SK-N-SH (cell line): ENCODE measurements at regions not wholly inside any gene's neighbourhood (a gene's known extent, or its start where the extent isn't known, plus 50 kb on each side); places are given as distances from the start of the nearest gene placed in this dataset.

Experiments used
- CTCF ChIA-PET: fragments of 300-600, 350-600 bp; formaldehyde crosslinking; extraction: SDS; loops from one replicate; lab custom pipeline; 2021; lab: Yijun Ruan, JAX
- POLR2A ChIA-PET: fragments of 350-600 bp; sonication (Branson Sonifier 250); formaldehyde crosslinking; extraction: SDS; loops from one replicate; lab custom pipeline; 2020; ENCODE audit warnings: antibody characterized with exemption, inconsistent platforms; lab: Yijun Ruan, JAX
- DNase-seq: peaks from one replicate; pipeline ENCODE4 v3.0.0; 2012
- H2AFZ ChIP-seq: fragments of 200-600 bp; sonication (generic); 2 replicates; pipeline ENCODE4 v1.8.1; 2016; ENCODE audit warnings: antibody characterized with exemption, mild to moderate bottlenecking, low read depth
- H3F3A ChIP-seq: fragments of 200-600 bp; sonication (generic); replicated peaks from 2 replicates; pipeline ENCODE3; 2016; ENCODE audit warnings: antibody characterized with exemption, mild to moderate bottlenecking; ENCODE audit not compliant: insufficient read depth
- H3K27ac ChIP-seq, 2 experiments: fragments of 200-500 bp in 1 of 2; fragments of 200-600 bp in 1 of 2; sonication (Bioruptor generic) in 1 of 2; sonication (generic), shearing (Covaris generic) in 1 of 2; 2 replicates each; pipeline versions ENCODE4 v1.5.1 to v1.6.1; 2014 to 2016; ENCODE audit warnings: low read depth in 2 of 2, inconsistent platforms in 1 of 2, low read length in 1 of 2, mild to moderate bottlenecking in 1 of 2, mixed read lengths in 1 of 2
- H3K27me3 ChIP-seq: fragments of 200-600 bp; sonication (generic), shearing (Covaris generic); 2 replicates; pipeline ENCODE4 v1.6.1; 2016; ENCODE audit warnings: mixed run types; ENCODE audit not compliant: insufficient read depth
- H3K36me3 ChIP-seq, 2 experiments: fragments of 200-500 bp in 1 of 2; fragments of 200-600 bp in 1 of 2; sonication (Bioruptor generic) in 1 of 2; sonication (generic) in 1 of 2; replicated peaks in 1 of 2; 2 replicates each; pipeline versions ENCODE3 to v1.5.1; 2014 to 2016; ENCODE audit warnings: low read length in 1 of 2, mild to moderate bottlenecking in 1 of 2; ENCODE audit not compliant: insufficient read depth in 2 of 2, control insufficient read depth in 1 of 2
- H3K4me1 ChIP-seq, 2 experiments: fragments of 200-500 bp in 1 of 2; fragments of 200-600 bp in 1 of 2; sonication (Bioruptor generic) in 1 of 2; sonication (generic), shearing (Covaris generic) in 1 of 2; 2 replicates each; pipeline versions ENCODE4 v1.5.1 to v1.6.1; 2014 to 2016; ENCODE audit warnings: low read depth in 1 of 2, low read length in 1 of 2, mixed run types in 1 of 2; ENCODE audit not compliant: insufficient read depth in 2 of 2, control insufficient read depth in 1 of 2
- H3K4me2 ChIP-seq: fragments of 200-600 bp; sonication (generic), shearing (Covaris generic); 2 replicates; pipeline ENCODE4 v1.6.1; 2017; ENCODE audit warnings: mixed run types
- H3K4me3 ChIP-seq, 2 experiments: fragments of 200-500 bp in 1 of 2; fragments of 200-600 bp in 1 of 2; sonication (Bioruptor generic) in 1 of 2; sonication (generic), shearing (Covaris generic) in 1 of 2; 2 replicates each; pipeline versions ENCODE4 v1.5.1 to v1.8.1; 2014 to 2016; ENCODE audit warnings: low read depth in 2 of 2, inconsistent platforms in 1 of 2, low read length in 1 of 2, mild to moderate bottlenecking in 1 of 2, mixed read lengths in 1 of 2, moderate library complexity in 1 of 2
- H3K79me2 ChIP-seq: fragments of 200-600 bp; sonication (generic); 2 replicates; pipeline ENCODE4 v1.8.1; 2017; ENCODE audit warnings: mild to moderate bottlenecking; ENCODE audit not compliant: insufficient read depth
- H3K9ac ChIP-seq: fragments of 200-600 bp; sonication (generic); 2 replicates; pipeline ENCODE4 v1.6.1; 2017; ENCODE audit warnings: mixed run types
- H3K9me2 ChIP-seq: fragments of 200-600 bp; sonication (generic); 2 replicates; pipeline ENCODE4 v1.6.1; 2017; ENCODE audit warnings: mixed run types
- H3K9me3 ChIP-seq: fragments of 200-600 bp; sonication (generic); 2 replicates; pipeline ENCODE4 v1.6.1; 2017; ENCODE audit warnings: mixed run types, mild to moderate bottlenecking, moderate library complexity
- H4K20me1 ChIP-seq: fragments of 200-600 bp; sonication (generic); 2 replicates; pipeline ENCODE4 v1.6.1; 2017; ENCODE audit warnings: mild to moderate bottlenecking, mixed run types; ENCODE audit not compliant: insufficient read depth
- CHD2 ChIP-seq: fragments of 150-350 bp; IDR thresholded peaks from 2 replicates; pipeline ENCODE4 v1.6.1; 2018; ENCODE audit warnings: low read length; ENCODE audit not compliant: partially characterized antibody
- EP300 ChIP-seq, 2 experiments: IDR thresholded peaks; 2 replicates each; pipeline versions ENCODE4 v1.4.0 to v1.6.1; 2012; ENCODE audit warnings: borderline replicate concordance in 1 of 2, low read depth in 1 of 2, low read length in 1 of 2
- GABPA ChIP-seq: IDR thresholded peaks from 2 replicates; pipeline ENCODE4 v1.4.0; 2012; ENCODE audit warnings: low read depth, mild to moderate bottlenecking
- MEF2A ChIP-seq: IDR thresholded peaks from 2 replicates; pipeline ENCODE4 v1.4.0; 2012; ENCODE audit warnings: low read depth, borderline replicate concordance
- MXI1 ChIP-seq: IDR thresholded peaks from 2 replicates; pipeline ENCODE4 v1.6.1; 2012; ENCODE audit warnings: mild to moderate bottlenecking, low read depth, low read length, improper control_type of control experiment
- NFIC ChIP-seq: IDR thresholded peaks from 2 replicates; pipeline ENCODE4 v1.4.0; 2012; ENCODE audit warnings: borderline replicate concordance
- RAD21 ChIP-seq: IDR thresholded peaks from 2 replicates; pipeline ENCODE4 v1.6.1; 2012; ENCODE audit warnings: mild to moderate bottlenecking, low read length
- TEAD4 ChIP-seq: IDR thresholded peaks from 2 replicates; pipeline ENCODE4 v1.4.0; 2012; ENCODE audit warnings: mild to moderate bottlenecking, borderline replicate concordance; ENCODE audit not compliant: insufficient read depth
- USF2 ChIP-seq: fragments of 150-350 bp; IDR thresholded peaks from 2 replicates; pipeline ENCODE4 v1.6.1; 2017; ENCODE audit warnings: antibody characterized with exemption, low read length, low read depth, borderline replicate concordance
- YY1 ChIP-seq: IDR thresholded peaks from 2 replicates; pipeline ENCODE4 v1.4.0; 2012; ENCODE audit warnings: low read depth, mild to moderate bottlenecking
- WGBS: methylation state at CpG from one replicate; pipeline ENCODE4 v1.1.6; 2017; ENCODE audit warnings: low lambda C conversion rate; 5-methylcytosine and 5-hydroxymethylcytosine counted together
- TF ChIP-seq, protein P1 (sequence below): IDR thresholded peaks from 2 replicates; pipeline ENCODE4 v1.4.0; 2012; ENCODE audit warnings: low read depth, borderline replicate concordance
- TF ChIP-seq, protein P2 (sequence below): fragments of 200-600 bp; sonication (generic); IDR thresholded peaks from 2 replicates; pipeline ENCODE4 v1.6.1; 2017; ENCODE audit warnings: antibody characterized with exemption, mild to moderate bottlenecking, moderate library complexity
- TF ChIP-seq, protein P3 (sequence below): fragments of 150-350 bp; IDR thresholded peaks from 2 replicates; pipeline ENCODE4 v1.6.1; 2016; ENCODE audit warnings: mild to moderate bottlenecking, low read depth, low read length
- TF ChIP-seq, protein P4 (sequence below): IDR thresholded peaks from 2 replicates; pipeline ENCODE4 v1.4.0; 2012; ENCODE audit warnings: low read depth, borderline replicate concordance

DNA sequence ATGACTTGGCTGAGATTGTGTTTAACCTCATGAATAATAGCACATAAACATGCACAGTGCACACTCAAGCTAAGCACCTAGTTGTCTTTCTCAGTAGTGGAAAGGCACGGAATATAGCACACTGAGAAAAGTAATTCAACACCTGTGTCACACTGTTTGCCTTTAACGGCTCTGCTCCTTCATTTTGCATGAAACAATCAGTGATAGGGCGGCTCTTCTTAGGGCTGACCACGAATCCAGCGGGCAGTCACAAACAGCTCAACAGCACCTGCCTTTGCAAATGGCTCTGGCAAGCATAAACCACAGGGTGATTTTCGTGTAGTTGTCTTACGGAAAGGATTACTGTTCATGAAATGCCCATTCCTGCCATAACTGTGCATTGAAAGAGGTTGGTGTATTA lies 954.0 kb upstream of the TENM3 start:
- Histone ChIP-seq H3K36me3 (no peaks in the 10 kb centered on the region), H3K27me3 (no peaks in the 10 kb centered on the region), H3K9me2 (no peaks in the 10 kb centered on the region), H3K4me1 (no peaks in the 10 kb centered on the region), H3K4me2 (no peak overlapping the region), H2AFZ (no peak overlapping the region)
- POLR2A ChIA-PET, result no interaction called here
- TF ChIP-seq, protein P1, sequence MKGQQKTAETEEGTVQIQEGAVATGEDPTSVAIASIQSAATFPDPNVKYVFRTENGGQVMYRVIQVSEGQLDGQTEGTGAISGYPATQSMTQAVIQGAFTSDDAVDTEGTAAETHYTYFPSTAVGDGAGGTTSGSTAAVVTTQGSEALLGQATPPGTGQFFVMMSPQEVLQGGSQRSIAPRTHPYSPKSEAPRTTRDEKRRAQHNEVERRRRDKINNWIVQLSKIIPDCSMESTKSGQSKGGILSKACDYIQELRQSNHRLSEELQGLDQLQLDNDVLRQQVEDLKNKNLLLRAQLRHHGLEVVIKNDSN, result no peak
- TF ChIP-seq MEF2A, result no peak
- no peak for TF ChIP-seq TEAD4
- no peak for TF ChIP-seq YY1
- TF ChIP-seq, protein P2, sequence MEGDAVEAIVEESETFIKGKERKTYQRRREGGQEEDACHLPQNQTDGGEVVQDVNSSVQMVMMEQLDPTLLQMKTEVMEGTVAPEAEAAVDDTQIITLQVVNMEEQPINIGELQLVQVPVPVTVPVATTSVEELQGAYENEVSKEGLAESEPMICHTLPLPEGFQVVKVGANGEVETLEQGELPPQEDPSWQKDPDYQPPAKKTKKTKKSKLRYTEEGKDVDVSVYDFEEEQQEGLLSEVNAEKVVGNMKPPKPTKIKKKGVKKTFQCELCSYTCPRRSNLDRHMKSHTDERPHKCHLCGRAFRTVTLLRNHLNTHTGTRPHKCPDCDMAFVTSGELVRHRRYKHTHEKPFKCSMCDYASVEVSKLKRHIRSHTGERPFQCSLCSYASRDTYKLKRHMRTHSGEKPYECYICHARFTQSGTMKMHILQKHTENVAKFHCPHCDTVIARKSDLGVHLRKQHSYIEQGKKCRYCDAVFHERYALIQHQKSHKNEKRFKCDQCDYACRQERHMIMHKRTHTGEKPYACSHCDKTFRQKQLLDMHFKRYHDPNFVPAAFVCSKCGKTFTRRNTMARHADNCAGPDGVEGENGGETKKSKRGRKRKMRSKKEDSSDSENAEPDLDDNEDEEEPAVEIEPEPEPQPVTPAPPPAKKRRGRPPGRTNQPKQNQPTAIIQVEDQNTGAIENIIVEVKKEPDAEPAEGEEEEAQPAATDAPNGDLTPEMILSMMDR, result no peak
- TF ChIP-seq CHD2, result no peak
- TF ChIP-seq, protein P3, sequence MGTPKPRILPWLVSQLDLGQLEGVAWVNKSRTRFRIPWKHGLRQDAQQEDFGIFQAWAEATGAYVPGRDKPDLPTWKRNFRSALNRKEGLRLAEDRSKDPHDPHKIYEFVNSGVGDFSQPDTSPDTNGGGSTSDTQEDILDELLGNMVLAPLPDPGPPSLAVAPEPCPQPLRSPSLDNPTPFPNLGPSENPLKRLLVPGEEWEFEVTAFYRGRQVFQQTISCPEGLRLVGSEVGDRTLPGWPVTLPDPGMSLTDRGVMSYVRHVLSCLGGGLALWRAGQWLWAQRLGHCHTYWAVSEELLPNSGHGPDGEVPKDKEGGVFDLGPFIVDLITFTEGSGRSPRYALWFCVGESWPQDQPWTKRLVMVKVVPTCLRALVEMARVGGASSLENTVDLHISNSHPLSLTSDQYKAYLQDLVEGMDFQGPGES, result no peak
- no peak for TF ChIP-seq USF2
- no peak for TF ChIP-seq EP300 (IDR thresholded peaks at IDR 0.05; ENCODE audit: borderline replicate concordance in 1 of 2, low read depth in 1 of 2, low read length in 1 of 2)
- TF ChIP-seq GABPA, result no peak
- no peak for TF ChIP-seq MXI1
- no peak for TF ChIP-seq RAD21
- TF ChIP-seq, protein P4, sequence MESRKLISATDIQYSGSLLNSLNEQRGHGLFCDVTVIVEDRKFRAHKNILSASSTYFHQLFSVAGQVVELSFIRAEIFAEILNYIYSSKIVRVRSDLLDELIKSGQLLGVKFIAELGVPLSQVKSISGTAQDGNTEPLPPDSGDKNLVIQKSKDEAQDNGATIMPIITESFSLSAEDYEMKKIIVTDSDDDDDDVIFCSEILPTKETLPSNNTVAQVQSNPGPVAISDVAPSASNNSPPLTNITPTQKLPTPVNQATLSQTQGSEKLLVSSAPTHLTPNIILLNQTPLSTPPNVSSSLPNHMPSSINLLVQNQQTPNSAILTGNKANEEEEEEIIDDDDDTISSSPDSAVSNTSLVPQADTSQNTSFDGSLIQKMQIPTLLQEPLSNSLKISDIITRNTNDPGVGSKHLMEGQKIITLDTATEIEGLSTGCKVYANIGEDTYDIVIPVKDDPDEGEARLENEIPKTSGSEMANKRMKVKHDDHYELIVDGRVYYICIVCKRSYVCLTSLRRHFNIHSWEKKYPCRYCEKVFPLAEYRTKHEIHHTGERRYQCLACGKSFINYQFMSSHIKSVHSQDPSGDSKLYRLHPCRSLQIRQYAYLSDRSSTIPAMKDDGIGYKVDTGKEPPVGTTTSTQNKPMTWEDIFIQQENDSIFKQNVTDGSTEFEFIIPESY, result no peak
- TF ChIP-seq NFIC, result no peak
- TF ChIP-seq, all 33 proteins: peak for 0
- Histone ChIP-seq H3K9ac (no peak overlapping the region), H3K79me2 (no peaks in the 10 kb centered on the region), H4K20me1 (no peaks in the 10 kb centered on the region), H3K4me3 (no peak overlapping the region), H3F3A (no peaks in the 10 kb centered on the region), H3K27ac (no peak overlapping the region), H3K9me3 (no peaks in the 10 kb centered on the region)
- CTCF ChIA-PET, result no interaction called here
- 31% methylated on average over 7 of the region's 7 CpGs for WGBS
- DNase-seq, result no peak
